A549 (cell line): ENCODE measurements at regions not wholly inside any gene's neighbourhood (a gene's known extent, or its start where the extent isn't known, plus 50 kb on each side); places are given as distances from the start of the nearest gene placed in this dataset.

Source experiments
- ATAC-seq, 2 experiments: fragments of 200-7000 bp in 1 of 2; fragments of >200 bp in 1 of 2; cut with Nextera tagmentation in 1 of 2; cut with Tn5 transposase in 1 of 2; 3 replicates each; pipeline versions ENCODE4 v1.8.0 to v1.9.1; 2018 to 2020; ENCODE audit warnings: mild to moderate bottlenecking in 1 of 2, moderate library complexity in 1 of 2
- CTCF ChIA-PET: fragments of 300-600 bp; sonication (Branson Sonifier 250); formaldehyde crosslinking; extraction: SDS; loops from one replicate; lab custom pipeline; 2021; ENCODE audit warnings: antibody characterized with exemption, inconsistent platforms; lab: Yijun Ruan, JAX
- POLR2A ChIA-PET: fragments of 350-600 bp; formaldehyde crosslinking; extraction: SDS; loops from one replicate; lab custom pipeline; 2021; ENCODE audit warnings: antibody characterized with exemption, inconsistent platforms; lab: Yijun Ruan, JAX
- DNase-seq, 2 experiments: peaks; one replicate each; pipeline versions ENCODE4 v3.0.0 to v3.0.0-alpha.2; 2011 to 2016; ENCODE audit warnings: low read depth in 1 of 2, low spot score in 1 of 2
- FAIRE-seq: peaks from 2 replicates; lab custom pipeline; 2011; peaks lifted over from hg19 to GRCh38; lab: Jason Lieb, UNC
- H3K27ac ChIP-seq, 2 experiments: fragments of >200 bp; sonication (Bioruptor Twin); formaldehyde crosslinking; 3 replicates each; pipeline ENCODE4 v1.5.1; 2016 to 2017
- H3K4me1 ChIP-seq: fragments of >200 bp; sonication (Bioruptor Twin); formaldehyde crosslinking; 3 replicates; pipeline ENCODE4 v1.6.1; 2016
- H3K4me2 ChIP-seq: fragments of >200 bp; sonication (Bioruptor Twin); formaldehyde crosslinking; 3 replicates; pipeline ENCODE4 v1.6.1; 2016
- H3K4me3 ChIP-seq: fragments of >200 bp; sonication (Bioruptor Twin); formaldehyde crosslinking; 3 replicates; pipeline ENCODE4 v1.5.1; 2016
- H3K9me3 ChIP-seq: fragments of >200 bp; sonication (Bioruptor Twin); formaldehyde crosslinking; 3 replicates; pipeline ENCODE4 v1.6.1; 2016
- BHLHE40 ChIP-seq: IDR thresholded peaks from 2 replicates; pipeline ENCODE4 v1.6.1; 2012; ENCODE audit warnings: low read depth, low read length, inconsistent platforms
- CHD2 ChIP-seq: fragments of 150-350 bp; IDR thresholded peaks from 2 replicates; pipeline ENCODE4 v1.6.1; 2014; ENCODE audit warnings: low read length; ENCODE audit not compliant: partially characterized antibody
- CHD4 ChIP-seq: fragments of 200-600 bp; sonication (generic); IDR thresholded peaks from 2 replicates; pipeline ENCODE4 v1.6.1; 2016; ENCODE audit warnings: antibody characterized with exemption, mild to moderate bottlenecking, borderline replicate concordance
- CTCF ChIP-seq: fragments of >200 bp; sonication (Bioruptor Twin); formaldehyde crosslinking; IDR thresholded peaks from 3 replicates; pipeline ENCODE4 v1.5.1; 2016
- EHF ChIP-seq: fragments of 250-450 bp; sonication (Bioruptor Pico); IDR thresholded peaks from 2 replicates; pipeline ENCODE4 v1.5.0; 2020; ENCODE audit warnings: mild to moderate bottlenecking
- ELK1 ChIP-seq: fragments of 150-350 bp; IDR thresholded peaks from 2 replicates; pipeline ENCODE4 v1.6.1; 2014; ENCODE audit warnings: low read depth, mild to moderate bottlenecking, low read length
- FOSL2 ChIP-seq, 2 experiments: fragments of 450-650 bp in 1 of 2; fragments of >200 bp in 1 of 2; sonication (Bioruptor Twin) in 1 of 2; formaldehyde crosslinking; IDR thresholded peaks; 2 replicates each; pipeline versions ENCODE4 v1.5.0 to v1.6.1; 2016 to 2020; ENCODE audit warnings: mild to moderate bottlenecking in 1 of 2, moderate library complexity in 1 of 2
- GATA3 ChIP-seq: IDR thresholded peaks from 2 replicates; pipeline ENCODE4 v1.6.1; 2012; ENCODE audit warnings: borderline replicate concordance
- HES2 ChIP-seq: fragments of >200 bp; sonication (Bioruptor Twin); formaldehyde crosslinking; IDR thresholded peaks from 2 replicates; pipeline ENCODE4 v1.6.1; 2016
- HEYL ChIP-seq: fragments of 250-450 bp; sonication (Bioruptor Pico); IDR thresholded peaks from 2 replicates; pipeline ENCODE4 v1.8.0; 2021; ENCODE audit warnings: mild to moderate bottlenecking, moderate library complexity
- HMGXB4 ChIP-seq: fragments of 250-450 bp; sonication (Bioruptor Pico); IDR thresholded peaks from 2 replicates; pipeline ENCODE4 v1.5.0; 2021; ENCODE audit warnings: mild to moderate bottlenecking, moderate library complexity, borderline replicate concordance
- HOXA7 ChIP-seq: fragments of 250-450 bp; sonication (Bioruptor Pico); IDR thresholded peaks from 2 replicates; pipeline ENCODE4 v1.5.0; 2020; ENCODE audit warnings: mild to moderate bottlenecking, moderate library complexity
- HOXB5 ChIP-seq: fragments of 250-450 bp; sonication (Bioruptor Pico); IDR thresholded peaks from 2 replicates; pipeline ENCODE4 v1.5.0; 2020; ENCODE audit warnings: mild to moderate bottlenecking, moderate library complexity
- KDM5A ChIP-seq: fragments of 200-600 bp; sonication (generic); IDR thresholded peaks from 2 replicates; pipeline ENCODE4 v1.6.1; 2016; ENCODE audit warnings: antibody characterized with exemption, mild to moderate bottlenecking
- MAFK ChIP-seq: fragments of 450-650 bp; IDR thresholded peaks from 2 replicates; pipeline ENCODE4 v1.6.1; 2014; ENCODE audit not compliant: partially characterized antibody
- MAX ChIP-seq: IDR thresholded peaks from 2 replicates; pipeline ENCODE4 v1.6.1; 2012
- NR3C1 ChIP-seq: fragments of >200 bp; sonication (Bioruptor Twin); formaldehyde crosslinking; IDR thresholded peaks from 3 replicates; pipeline ENCODE4 v1.6.1; 2017
- POLR2A ChIP-seq: IDR thresholded peaks from 2 replicates; pipeline ENCODE4 v1.6.1; 2012; ENCODE audit warnings: mild to moderate bottlenecking, low read length
- RAD21 ChIP-seq, 2 experiments: fragments of >200 bp in 1 of 2; sonication (Bioruptor Twin) in 1 of 2; formaldehyde crosslinking in 1 of 2; IDR thresholded peaks in 1 of 2; conservative IDR thresholded peaks in 1 of 2; 2 replicates in 1 of 2; 3 replicates in 1 of 2; pipeline ENCODE4 v1.6.1; 2012 to 2018; ENCODE audit warnings: inconsistent platforms in 1 of 2
- REST ChIP-seq: fragments of 200-600 bp; sonication (generic); IDR thresholded peaks from 2 replicates; pipeline ENCODE4 v1.6.1; 2016; ENCODE audit warnings: antibody characterized with exemption, mild to moderate bottlenecking, moderate library complexity
- TFCP2L1 ChIP-seq: fragments of 250-450 bp; sonication (Bioruptor Pico); IDR thresholded peaks from 2 replicates; pipeline ENCODE4 v1.5.0; 2021; ENCODE audit warnings: mild to moderate bottlenecking
- USF2 ChIP-seq: fragments of 450-650 bp; IDR thresholded peaks from 2 replicates; pipeline ENCODE4 v1.6.1; 2014; ENCODE audit warnings: antibody characterized with exemption
- ZC3H11A ChIP-seq: fragments of 450-650 bp; IDR thresholded peaks from 2 replicates; pipeline ENCODE4 v1.6.1; 2014; ENCODE audit warnings: antibody characterized with exemption, mild to moderate bottlenecking
- ZSCAN20 ChIP-seq: fragments of 250-450 bp; sonication (Bioruptor Pico); IDR thresholded peaks from 2 replicates; pipeline ENCODE4 v1.8.0; 2022; ENCODE audit warnings: mild to moderate bottlenecking, moderate library complexity
- WGBS: methylation state at CpG from one replicate; pipeline ENCODE4 v1.1.6; 2017; ENCODE audit errors: missing lambda C conversion rate; 5-methylcytosine and 5-hydroxymethylcytosine counted together

- H3K4me1 ChIP-seq, result no peaks in the 10 kb centered on the region
- DNase-seq (no peak), ATAC-seq (no peak), FAIRE-seq (no peak)
- POLR2A ChIA-PET, result no interaction called here
- no peak overlapping the region for H3K4me3 ChIP-seq
- TF ChIP-seq RAD21 (conservative IDR thresholded peaks at IDR 0.05 in 1 of 2, IDR thresholded peaks at IDR 0.05 in 1 of 2) (no peak), POLR2A (no peak), HMGXB4 (CRISPR knock-in tag) (no peak), BHLHE40 (no peak), NR3C1 (no peak)
- CTCF ChIA-PET, result interaction anchor here (0.6 to 3.4 kb wide), 2 partner anchors 15 to 284 kb away, joined by 3 to 13 read pairs; no protein-coding TSS in a partner anchor
- H3K9me3 ChIP-seq, result 0 out of 3 replicates have a peak, but pooled peaks cover 7% of the 10 kb centered on the region
- 70% methylated on average over 6 of the region's 6 CpGs for WGBS
- H3K4me2 ChIP-seq, result no peak overlapping the region
- H3K27ac ChIP-seq, result no peak overlapping the region
These were observed 170.9 kb downstream of the USP12 start for GRCh38 chr13:27000686-27001085.

GRCh38 chr13:26999499-26999898, 172.1 kb downstream of the USP12 start:
- POLR2A ChIA-PET, result no interaction called here
- TF ChIP-seq ZC3H11A (no peak), MAX (no peak), ZSCAN20 (no peak), HES2 (no peak), GATA3 (no peak), NR3C1 (no peak), EHF (CRISPR knock-in tag) (no peak), ELK1 (no peak), HOXA7 (CRISPR knock-in tag) (no peak), MAFK (no peak), CHD4 (no peak), CHD2 (no peak), KDM5A (no peak), USF2 (no peak)
- TF ChIP-seq, all 56 proteins: peak for 0
- Histone ChIP-seq H3K27ac (no peak overlapping the region), H3K9me3 (0 out of 3 replicates have a peak, but pooled peaks cover 7% of the 10 kb centered on the region), H3K4me2 (no peak overlapping the region), H3K4me1 (no peaks in the 10 kb centered on the region), H3K4me3 (no peak overlapping the region)
- FAIRE-seq, result no peak
- no peak for DNase-seq
- CTCF ChIA-PET, result interaction anchor here (3.4 kb wide), 1 partner anchor 14 kb away, joined by 13 read pairs; no protein-coding TSS in a partner anchor
- WGBS, result 85% methylated on average over 6 of the region's 7 CpGs
- ATAC-seq, result no peak

- Histone ChIP-seq H3K9me3 (0 out of 3 replicates have a peak, but pooled peaks cover 7% of the 10 kb centered on the region), H3K27ac (no peak overlapping the region), H3K4me2 (no peak overlapping the region), H3K4me3 (no peak overlapping the region), H3K4me1 (no peaks in the 10 kb centered on the region)
- CTCF ChIA-PET, result interaction anchor here (3.0 kb wide), 1 partner anchor 12 kb away, joined by 20 read pairs; no protein-coding TSS in a partner anchor
- ATAC-seq (no peak), FAIRE-seq (no peak), DNase-seq (no peak)
- 68% methylated on average over 8 of the region's 8 CpGs for WGBS
- POLR2A ChIA-PET, result no interaction called here
- TF ChIP-seq HEYL, result no peak
- TF ChIP-seq POLR2A, result no peak
- TF ChIP-seq TFCP2L1 (CRISPR knock-in tag), result no peak
- no peak for TF ChIP-seq ZSCAN20
- no peak for TF ChIP-seq HOXB5 (CRISPR knock-in tag)
- no peak for TF ChIP-seq FOSL2 (IDR thresholded peaks at IDR 0.05)
- TF ChIP-seq FOSL2 (CRISPR knock-in tag; IDR thresholded peaks at IDR 0.05), result no peak
- TF ChIP-seq REST, result no peak
- no peak for TF ChIP-seq CTCF
These were observed 173.3 kb downstream of the USP12 start for GRCh38 chr13:26998292-26998691.
